Smooth muscle cell (in vitro differentiated cells): ENCODE measurements at regions not wholly inside any gene's neighbourhood (a gene's known extent, or its start where the extent isn't known, plus 50 kb on each side); places are given as distances from the start of the nearest gene placed in this dataset.

ENCODE experiments used
- DNase-seq: peaks from one replicate; lab custom pipeline; 2025; ENCODE audit not compliant: unreplicated experiment; lab: John Stamatoyannopoulos, UW
- H2AFZ ChIP-seq: fragments of 200-600 bp; sonication (generic); 2 replicates; pipeline ENCODE4 v1.6.0; 2016; ENCODE audit warnings: antibody characterized with exemption, low read depth, mild to moderate bottlenecking
- H3F3A ChIP-seq: fragments of 200-600 bp; sonication (generic); 2 replicates; pipeline ENCODE4 v1.6.0; 2017; ENCODE audit warnings: antibody characterized with exemption, low read depth
- H3K27ac ChIP-seq: fragments of 200-600 bp; sonication (generic); 2 replicates; pipeline ENCODE4 v1.5.1; 2016; ENCODE audit warnings: low read depth, mild to moderate bottlenecking
- H3K27me3 ChIP-seq: fragments of 200-600 bp; sonication (generic); 2 replicates; pipeline ENCODE4 v1.6.1; 2016; ENCODE audit warnings: low read depth, mild to moderate bottlenecking
- H3K36me3 ChIP-seq: fragments of 200-600 bp; sonication (generic); 2 replicates; pipeline ENCODE4 v1.5.1; 2016; ENCODE audit warnings: low read depth
- H3K4me1 ChIP-seq: fragments of 200-600 bp; sonication (generic); 2 replicates; pipeline ENCODE4 v1.5.1; 2016; ENCODE audit warnings: low read depth
- H3K4me2 ChIP-seq: fragments of 200-600 bp; sonication (generic); 2 replicates; pipeline ENCODE4 v1.6.0; 2016; ENCODE audit warnings: mild to moderate bottlenecking
- H3K4me3 ChIP-seq: fragments of 200-600 bp; sonication (generic); 2 replicates; pipeline ENCODE4 v1.5.1; 2016; ENCODE audit warnings: mild to moderate bottlenecking
- H3K79me2 ChIP-seq: fragments of 200-600 bp; sonication (generic); 2 replicates; pipeline ENCODE4 v1.6.0; 2016; ENCODE audit warnings: low read depth, mild to moderate bottlenecking
- H3K9ac ChIP-seq: fragments of 200-600 bp; sonication (generic); 2 replicates; pipeline ENCODE4 v1.6.0; 2016; ENCODE audit warnings: low read depth
- H3K9me3 ChIP-seq: fragments of 200-600 bp; sonication (generic); replicated peaks from 2 replicates; pipeline ENCODE4 v1.5.1; 2016; ENCODE audit warnings: low read depth
- H4K20me1 ChIP-seq: fragments of 200-600 bp; sonication (generic); 2 replicates; pipeline ENCODE4 v1.6.0; 2016; ENCODE audit warnings: low read depth
- CTCF ChIP-seq: fragments of 200-600 bp; sonication (generic); IDR thresholded peaks from 2 replicates; pipeline ENCODE4 v1.5.1; 2017; ENCODE audit warnings: borderline replicate concordance, mild to moderate bottlenecking, antibody characterized with exemption; ENCODE audit not compliant: insufficient read depth, poor library complexity, severe bottlenecking
- WGBS: methylation state at CpG from one replicate; pipeline ENCODE4 v1.1.7; 2016; ENCODE audit warnings: low lambda C conversion rate; 5-methylcytosine and 5-hydroxymethylcytosine counted together

GRCh38 chr2:162925595-162925994, 87.0 kb upstream of the KCNH7 start:
- H3K4me1 ChIP-seq = no peaks in the 10 kb centered on the region
- no peak overlapping the region for H2AFZ ChIP-seq
- no peaks in the 10 kb centered on the region for H3K36me3 ChIP-seq
- no peaks in the 10 kb centered on the region for H3K79me2 ChIP-seq
- no peak for DNase-seq
- no peaks in the 10 kb centered on the region for H3F3A ChIP-seq
- TF ChIP-seq CTCF = no peak
- H3K9ac ChIP-seq = peak overlapping the region; percentile 22
- H3K4me2 ChIP-seq = no peak overlapping the region
- no peak overlapping the region for H3K4me3 ChIP-seq
- H3K27ac ChIP-seq = peak overlapping the region; percentile 92
- peaks cover 3% of the 10 kb centered on the region for H3K27me3 ChIP-seq
- H4K20me1 ChIP-seq = no peaks in the 10 kb centered on the region
- no peaks in the 10 kb centered on the region for H3K9me3 ChIP-seq

- no peak for DNase-seq
- H3K27ac ChIP-seq = no peak overlapping the region
- H3F3A ChIP-seq = no peaks in the 10 kb centered on the region
- no peaks in the 10 kb centered on the region for H3K79me2 ChIP-seq
- H3K4me1 ChIP-seq = no peaks in the 10 kb centered on the region
- no peaks in the 10 kb centered on the region for H3K36me3 ChIP-seq
- no peak overlapping the region for H2AFZ ChIP-seq
- no peaks in the 10 kb centered on the region for H3K9me3 ChIP-seq
- H3K4me3 ChIP-seq = no peak overlapping the region
- H4K20me1 ChIP-seq = no peaks in the 10 kb centered on the region
- WGBS = 95% methylated on average over 1 of the region's 1 CpG
- no peak overlapping the region for H3K4me2 ChIP-seq
- TF ChIP-seq CTCF = no peak
- H3K9ac ChIP-seq = no peak overlapping the region
- H3K27me3 ChIP-seq = peaks cover 3% of the 10 kb centered on the region
These were observed 80.5 kb upstream of the KCNH7 start for GRCh38 chr2:162919111-162919510.

GRCh38 chr2:162917626-162918025, 79.1 kb upstream of the KCNH7 start:
- Histone ChIP-seq H3K4me1 (no peaks in the 10 kb centered on the region), H3K27ac (no peak overlapping the region), H3K4me3 (no peak overlapping the region), H3K36me3 (no peaks in the 10 kb centered on the region), H4K20me1 (no peaks in the 10 kb centered on the region), H3K4me2 (no peak overlapping the region), H2AFZ (no peak overlapping the region), H3K9me3 (no peaks in the 10 kb centered on the region), H3K9ac (no peak overlapping the region), H3F3A (no peaks in the 10 kb centered on the region), H3K27me3 (peaks cover 3% of the 10 kb centered on the region), H3K79me2 (no peaks in the 10 kb centered on the region)
- no peak for TF ChIP-seq CTCF
- 50% methylated on average over 3 of the region's 3 CpGs for WGBS
- no peak for DNase-seq

- no peaks in the 10 kb centered on the region for H3F3A ChIP-seq
- no peak overlapping the region for H2AFZ ChIP-seq
- 94% methylated on average over 17 of the region's 17 CpGs for WGBS
- H3K79me2 ChIP-seq = no peaks in the 10 kb centered on the region
- no peak for DNase-seq
- H3K4me3 ChIP-seq = no peak overlapping the region
- H3K27me3 ChIP-seq = no peaks in the 10 kb centered on the region
- H3K9ac ChIP-seq = no peak overlapping the region
- H3K27ac ChIP-seq = no peak overlapping the region
- H3K4me1 ChIP-seq = no peaks in the 10 kb centered on the region
- H4K20me1 ChIP-seq = no peaks in the 10 kb centered on the region
- no peak overlapping the region for H3K4me2 ChIP-seq
- TF ChIP-seq CTCF = no peak
- no peaks in the 10 kb centered on the region for H3K9me3 ChIP-seq
- no peaks in the 10 kb centered on the region for H3K36me3 ChIP-seq
These were observed 77.8 kb upstream of the KCNH7 start for GRCh38 chr2:162916286-162916801.
